HG03159 (cell line): ENCODE measurements at regions not wholly inside any gene's neighbourhood (a gene's known extent, or its start where the extent isn't known, plus 50 kb on each side); places are given as distances from the start of the nearest gene placed in this dataset.

Experiments
- ATAC-seq: cut with Tn5 transposase; IDR thresholded peaks from one replicate; pipeline ENCODE4 v1.9.1; 2021; ENCODE audit warnings: mild to moderate bottlenecking, moderate library complexity; ENCODE audit not compliant: unreplicated experiment

DNA sequence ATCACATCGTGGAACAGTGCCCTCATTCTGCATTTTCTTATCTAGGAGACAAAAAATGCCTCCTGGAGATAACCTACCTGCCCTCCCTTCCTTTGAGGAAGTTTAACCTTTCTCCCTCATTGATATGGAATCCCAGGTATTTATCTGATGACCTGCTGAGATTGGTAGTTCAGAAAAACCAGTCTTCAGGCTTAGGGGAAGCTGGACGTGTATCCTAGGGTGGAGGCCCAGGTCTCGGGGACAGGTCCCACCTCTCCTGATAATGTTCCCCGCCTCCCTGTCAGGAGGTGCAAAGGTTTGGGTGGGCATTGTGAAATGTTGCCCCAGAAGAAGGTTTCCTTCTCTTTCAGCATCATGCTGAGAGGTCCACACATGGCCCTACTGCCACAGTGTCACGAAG is 186.9 kb upstream of the NAV2 start:
- no peak for ATAC-seq

DNA sequence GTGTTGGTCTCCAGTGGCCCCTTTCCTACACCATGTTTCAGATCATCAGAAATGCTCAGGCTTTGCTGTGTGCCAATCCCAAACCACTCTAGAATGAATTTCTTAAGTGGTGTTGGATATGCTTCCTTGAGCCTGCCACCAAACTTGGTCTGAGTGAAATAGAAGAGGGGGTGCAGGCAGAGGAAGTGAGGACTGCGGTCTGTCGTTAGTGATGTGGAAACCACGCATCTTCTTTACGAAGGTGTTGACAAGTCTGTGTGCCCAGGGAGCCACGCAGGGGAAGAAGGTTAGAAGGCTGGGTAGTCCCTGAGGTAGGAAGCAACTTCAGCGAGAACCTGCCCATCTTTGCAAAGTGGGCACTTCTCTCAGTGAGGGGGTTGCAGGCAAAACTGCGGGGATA is 187.4 kb upstream of the NAV2 start:
- no peak for ATAC-seq

DNA sequence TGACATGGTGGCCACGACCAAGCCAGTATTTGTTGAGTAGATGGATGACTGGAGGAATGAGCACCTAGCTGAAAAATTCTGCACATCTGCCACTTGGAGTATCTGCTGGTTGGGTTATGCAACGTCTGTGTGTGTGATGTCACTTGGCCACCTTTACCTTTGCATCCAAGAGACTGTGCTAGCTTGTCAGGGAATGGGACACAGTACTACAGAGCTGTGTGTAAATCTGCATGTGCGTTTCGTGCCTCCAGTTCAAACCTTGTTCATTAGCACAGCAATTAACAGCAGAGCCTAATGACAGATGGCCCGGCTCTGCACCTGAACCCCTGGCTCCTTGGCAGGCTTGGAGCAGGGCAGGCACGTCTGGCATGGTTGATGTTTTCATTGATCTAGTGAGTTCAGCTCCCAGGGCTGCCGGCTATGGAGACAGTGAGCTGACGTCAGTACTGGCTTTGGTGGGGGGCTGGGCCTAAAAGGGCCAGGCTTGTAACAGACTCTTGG is 188.4 kb upstream of the NAV2 start:
- no peak for ATAC-seq

DNA sequence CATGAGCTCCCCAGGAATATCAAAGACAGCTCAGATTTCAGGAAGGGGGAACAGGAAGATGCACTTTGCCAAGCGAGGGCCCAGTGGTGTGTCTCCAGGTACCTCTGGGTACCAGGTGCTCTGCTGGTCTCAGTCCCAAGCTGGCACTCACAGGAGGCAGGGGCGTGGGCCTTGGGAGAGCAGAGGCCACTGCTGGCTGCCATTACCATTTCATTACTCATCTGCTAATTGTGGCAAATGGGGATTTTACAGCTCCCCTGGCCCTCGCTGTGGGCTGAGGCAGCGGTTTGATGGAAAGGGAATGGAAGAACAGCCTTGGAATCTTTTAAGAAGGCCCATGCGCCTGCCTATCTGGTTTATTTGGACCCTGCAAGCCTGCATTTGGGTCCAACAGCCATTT is 192.0 kb upstream of the NAV2 start:
- ATAC-seq: no peak

DNA sequence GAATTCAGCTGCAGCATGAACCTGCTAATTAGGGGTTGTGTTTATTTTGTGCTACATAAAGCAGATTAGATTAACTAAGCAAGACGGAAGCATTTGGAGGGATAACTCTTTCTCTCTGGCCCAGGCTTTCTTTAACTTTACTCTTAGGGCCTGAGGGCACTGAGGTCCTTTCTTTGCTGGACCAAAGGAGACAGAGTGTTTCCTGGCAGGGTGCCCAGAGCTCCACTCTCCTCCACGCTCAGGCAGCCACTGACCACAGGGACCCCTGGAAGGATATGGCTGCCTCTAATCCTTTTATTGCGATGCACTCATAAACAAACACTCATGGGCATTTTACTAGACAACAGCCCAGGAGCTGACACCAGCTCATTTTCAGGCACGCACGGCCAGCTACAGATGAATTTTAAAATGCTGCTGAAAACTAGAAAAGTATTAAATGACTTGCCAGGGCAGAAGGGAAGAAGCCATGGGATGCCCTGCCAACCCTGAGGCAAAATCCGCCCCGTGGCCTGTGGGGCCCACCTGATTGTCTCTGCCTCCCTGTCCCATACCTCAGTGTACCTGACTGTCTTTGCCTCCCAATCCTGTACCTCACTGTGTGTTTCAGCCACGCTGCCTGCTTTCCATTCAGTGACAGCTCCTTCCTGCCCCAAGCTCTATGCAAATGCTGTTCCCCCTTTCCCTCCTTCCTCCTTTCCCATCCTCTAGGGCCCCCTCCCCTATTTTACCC is 192.6 kb upstream of the NAV2 start:
- no peak for ATAC-seq

DNA sequence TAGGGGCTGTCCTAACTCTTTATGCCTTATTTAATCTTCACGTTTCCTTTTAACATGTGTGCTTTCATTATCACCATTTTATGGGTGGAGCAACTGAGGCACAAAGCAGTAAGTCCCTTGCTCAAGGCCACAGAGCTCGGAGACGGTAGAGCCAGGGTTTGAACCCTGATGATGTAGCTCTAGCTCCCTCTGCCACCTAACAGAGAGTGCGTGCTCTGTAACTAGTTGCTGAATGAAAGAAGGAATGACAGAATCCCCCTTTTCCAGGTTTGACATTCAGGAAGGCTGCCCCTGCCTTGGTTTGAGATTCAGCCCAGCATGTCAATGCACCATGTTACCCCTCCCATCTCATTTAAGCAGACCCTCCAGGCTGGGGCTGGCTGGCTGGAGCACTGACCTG is 193.3 kb upstream of the NAV2 start:
- ATAC-seq: no peak

DNA sequence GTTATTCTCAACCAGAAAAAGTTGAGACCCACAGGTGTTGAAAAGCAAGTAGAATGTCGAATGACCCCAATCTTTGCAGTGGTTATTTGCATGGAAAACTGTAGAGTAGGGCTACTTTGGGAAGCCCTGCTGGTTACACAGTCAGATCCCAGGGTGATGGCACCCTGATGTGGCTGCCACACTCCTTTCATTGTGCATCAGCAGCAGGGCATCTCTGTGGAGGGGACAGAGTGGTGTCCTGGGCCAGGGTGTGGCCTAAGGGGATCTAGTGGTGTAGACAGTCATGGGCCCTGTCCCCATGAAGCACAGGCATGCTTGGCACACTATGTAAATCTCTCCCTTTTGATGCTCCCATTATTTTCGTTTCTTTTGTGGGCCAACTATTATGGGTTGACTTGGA is 199.4 kb upstream of the NAV2 start:
- ATAC-seq: no peak

DNA sequence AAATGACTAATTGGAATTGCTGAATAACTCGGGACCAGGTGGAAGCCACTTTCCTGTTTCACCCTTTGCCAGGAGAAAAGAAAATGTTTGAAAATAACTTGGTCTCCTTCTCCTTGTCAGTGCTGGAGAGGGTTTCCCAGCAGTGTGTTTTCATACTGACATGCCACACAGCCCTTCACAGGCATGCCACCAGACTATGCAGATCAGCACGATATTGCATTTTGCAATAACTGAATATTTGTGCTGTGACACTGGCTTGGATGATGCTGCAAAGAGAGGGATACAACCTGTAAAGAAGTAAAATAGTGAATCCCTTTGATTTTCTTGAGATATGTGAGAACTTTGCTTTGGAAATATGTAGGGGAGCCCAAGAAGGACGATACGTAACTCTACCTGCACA is 200.0 kb upstream of the NAV2 start:
- ATAC-seq: no peak

DNA sequence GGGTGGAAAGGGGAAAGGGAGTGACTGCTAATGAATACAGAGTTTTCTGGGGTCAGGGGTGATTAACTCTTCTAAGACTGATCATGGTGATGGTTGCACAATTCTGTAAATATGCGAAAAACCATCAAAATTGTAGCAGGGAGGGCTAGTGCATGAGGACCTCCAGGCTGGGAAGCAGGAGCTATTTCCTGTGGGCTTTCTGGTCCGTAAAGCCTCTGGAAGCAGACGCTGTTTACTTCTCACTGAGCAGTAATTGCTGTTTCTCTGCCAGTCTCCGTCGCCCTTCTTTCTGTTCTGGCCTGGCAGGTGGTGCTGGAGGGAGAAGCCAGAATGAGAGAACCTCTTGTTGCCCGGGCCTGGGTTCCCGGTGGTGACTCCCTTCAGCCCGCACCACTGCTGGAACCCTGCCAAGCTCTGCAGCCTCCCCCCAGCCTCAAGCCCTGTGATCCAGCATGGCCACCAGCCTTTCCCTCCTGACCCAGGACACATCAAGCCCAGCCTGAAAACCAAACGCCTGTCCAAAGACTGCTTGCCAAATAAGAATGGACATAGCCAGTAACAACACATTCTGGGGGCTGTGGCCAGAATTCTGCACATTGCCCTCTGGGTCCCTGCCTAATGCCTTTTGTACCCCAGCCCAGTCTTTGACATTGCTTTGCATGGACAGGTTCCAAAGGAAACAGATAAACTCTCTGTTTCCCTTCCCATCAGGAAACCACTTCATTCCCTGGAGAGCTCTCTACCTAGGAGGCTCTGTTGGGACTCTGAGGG is 201.0 kb upstream of the NAV2 start:
- no peak for ATAC-seq

DNA sequence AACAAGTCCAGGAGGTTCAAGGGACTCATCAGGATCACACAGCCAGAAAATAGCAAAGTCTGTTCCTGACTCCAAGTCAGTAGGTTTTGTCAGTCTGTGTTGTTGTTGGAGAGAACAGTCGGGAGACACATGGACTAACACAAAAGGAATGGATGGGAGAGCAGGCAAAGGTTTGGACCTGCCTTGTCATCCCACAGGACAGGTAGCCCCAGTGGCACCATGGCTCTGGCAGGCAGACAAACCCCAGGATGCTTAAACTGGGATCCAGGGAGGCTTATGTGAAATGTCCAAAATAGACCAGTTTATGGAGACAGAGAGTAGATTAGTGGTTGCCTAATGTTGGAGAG is 201.6 kb upstream of the NAV2 start:
- no peak for ATAC-seq

DNA sequence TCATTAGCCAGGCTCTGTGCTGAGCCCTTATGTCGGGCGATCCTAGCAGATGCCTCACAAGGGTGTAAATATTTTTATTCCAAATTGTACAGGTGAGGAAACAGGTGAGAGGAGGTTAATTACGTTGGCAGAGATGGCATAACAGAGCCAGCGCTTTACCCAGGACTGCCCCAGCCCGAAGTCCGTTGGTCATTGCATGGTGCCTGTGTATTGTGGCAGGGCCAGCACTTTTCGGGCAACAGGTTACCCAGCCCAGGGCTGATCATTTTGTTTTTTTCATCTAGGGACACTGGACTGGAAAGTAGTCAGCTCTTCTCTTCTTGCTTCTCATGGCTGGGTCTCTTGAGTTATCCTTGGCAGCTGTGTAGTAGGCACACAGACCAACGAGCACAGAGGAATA is 202.2 kb upstream of the NAV2 start:
- ATAC-seq: no peak

DNA sequence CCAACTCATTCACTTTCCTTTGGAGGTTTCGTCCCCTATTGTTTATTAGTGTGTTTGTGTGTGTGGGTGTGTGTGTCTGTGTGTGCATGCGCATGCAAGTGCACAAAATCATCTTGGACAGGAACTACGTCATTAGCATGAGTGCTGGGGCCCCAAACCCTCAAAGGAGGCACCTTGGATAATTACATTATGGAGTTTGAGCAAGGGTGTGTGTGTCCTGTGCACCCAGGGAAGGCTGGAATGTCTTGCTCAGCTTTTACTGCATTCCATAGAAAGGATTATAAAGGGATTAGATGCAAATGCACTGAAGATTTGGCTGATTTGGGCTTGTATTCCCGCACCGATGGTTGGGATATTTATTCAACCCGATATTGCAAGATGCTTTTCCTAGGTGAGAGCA is 203.4 kb upstream of the NAV2 start:
- no peak for ATAC-seq

DNA sequence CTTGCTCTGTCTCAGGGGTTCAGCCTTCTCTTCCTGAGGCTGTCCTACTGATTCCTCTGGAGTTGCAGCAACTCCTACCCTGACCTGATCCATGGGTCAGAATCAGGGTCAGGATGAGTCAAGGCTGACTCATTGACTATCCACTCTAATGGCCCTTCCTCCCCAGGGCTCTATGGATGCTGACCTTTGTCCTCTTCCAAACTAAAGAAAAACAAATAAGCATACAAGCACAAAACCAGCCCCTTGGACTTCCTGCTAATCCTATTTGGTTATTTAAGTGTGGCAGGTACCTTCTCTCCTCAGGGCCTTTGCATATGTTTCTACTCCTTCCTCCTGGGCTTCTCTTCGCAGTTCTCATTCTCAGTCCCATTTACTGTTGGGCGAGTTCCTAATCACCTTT is 204.5 kb upstream of the NAV2 start:
- no peak for ATAC-seq

DNA sequence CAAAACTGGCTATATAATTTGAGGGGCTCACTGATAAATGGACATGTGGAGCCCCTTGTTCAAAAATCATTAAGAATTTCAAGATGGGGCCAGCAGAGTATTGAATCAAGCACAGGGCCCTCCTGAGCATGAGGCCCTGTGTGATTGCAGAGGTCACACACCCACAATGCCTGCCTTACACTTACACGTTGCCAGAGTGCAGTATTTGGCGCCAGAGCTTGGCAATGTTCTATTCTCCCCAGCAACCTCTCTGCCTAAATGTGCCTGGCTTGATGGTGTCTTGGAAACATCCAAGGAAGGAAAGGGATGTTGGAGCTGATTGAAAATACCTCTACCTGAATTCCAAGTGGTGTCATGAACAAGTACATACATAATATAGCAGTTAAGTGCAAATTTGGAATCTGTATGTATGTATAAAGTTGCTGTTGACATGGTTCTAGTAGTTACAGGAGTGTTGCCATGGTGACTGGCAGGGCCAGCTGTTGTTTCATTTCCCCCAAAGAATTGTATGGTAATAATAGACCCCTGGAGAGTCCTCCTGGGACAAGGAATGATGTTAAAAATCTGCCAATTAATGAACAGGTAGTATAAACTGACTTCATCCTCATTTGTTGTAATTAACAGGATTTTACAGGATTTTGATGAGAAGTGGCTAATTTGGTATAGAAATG is 205.7 kb upstream of the NAV2 start:
- no peak for ATAC-seq

DNA sequence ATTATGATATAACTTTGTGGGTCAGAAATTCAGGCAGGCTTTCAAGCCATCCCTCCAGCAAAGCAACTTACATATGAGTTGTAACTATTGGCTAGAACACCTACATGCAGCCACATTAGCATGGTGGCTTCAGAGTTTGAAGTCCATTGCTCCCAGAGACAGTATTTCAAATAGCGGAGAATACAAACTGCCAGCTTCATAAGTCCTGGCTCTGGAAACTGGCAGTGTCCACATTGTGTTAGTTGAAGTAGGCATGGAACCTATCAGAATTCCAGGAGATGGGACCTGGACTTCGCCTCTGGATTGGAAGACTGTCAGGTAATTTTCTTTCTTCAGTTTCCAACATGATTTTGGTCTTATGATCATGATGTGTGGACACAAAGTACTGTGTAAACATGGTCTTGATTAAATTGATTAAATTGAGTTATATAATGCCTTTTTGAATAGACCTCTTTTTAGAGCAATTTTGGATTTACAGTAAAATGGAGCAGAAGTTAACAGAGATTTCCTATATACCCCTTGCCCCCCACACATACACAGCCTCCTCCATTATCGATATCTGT is 209.9 kb upstream of the NAV2 start:
- no peak for ATAC-seq

DNA sequence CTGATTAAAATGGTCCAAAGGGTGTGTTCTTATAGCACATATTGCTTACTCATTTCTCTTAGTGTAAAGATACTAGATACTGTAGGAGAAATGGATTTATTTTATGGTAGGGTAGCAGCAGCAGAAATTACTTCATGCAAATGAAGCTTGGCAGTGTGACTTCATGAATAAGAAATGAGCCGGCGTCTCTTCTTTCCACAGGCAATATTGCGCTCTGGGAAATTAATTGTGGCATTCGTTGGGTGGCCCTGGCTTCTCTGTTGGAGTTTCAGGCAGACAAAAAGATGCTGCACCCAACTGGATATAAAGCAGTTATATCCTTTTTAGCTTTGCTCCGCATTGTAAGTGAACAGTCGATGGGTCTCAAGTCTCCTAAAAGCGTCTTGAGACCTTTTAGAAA is 211.0 kb upstream of the NAV2 start:
- ATAC-seq: no peak

DNA sequence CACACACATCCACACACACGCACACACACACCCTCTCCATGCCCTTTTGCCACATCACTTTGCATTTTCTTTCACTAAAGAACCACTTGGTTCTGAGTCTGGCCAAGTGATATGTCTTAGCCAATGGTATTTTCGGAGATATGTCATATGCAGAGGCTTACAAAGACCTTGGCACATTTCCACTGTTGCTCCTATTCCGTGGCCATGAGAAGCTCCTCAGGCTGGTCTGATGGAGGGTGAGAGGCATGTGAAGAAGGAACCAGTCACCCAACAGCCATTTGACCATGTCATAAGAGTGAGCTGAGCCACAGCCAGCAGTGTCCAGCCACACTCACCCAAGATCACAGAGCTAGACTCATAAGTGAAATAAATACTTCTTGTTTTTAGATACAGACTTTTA is 212.6 kb upstream of the NAV2 start:
- no peak for ATAC-seq

DNA sequence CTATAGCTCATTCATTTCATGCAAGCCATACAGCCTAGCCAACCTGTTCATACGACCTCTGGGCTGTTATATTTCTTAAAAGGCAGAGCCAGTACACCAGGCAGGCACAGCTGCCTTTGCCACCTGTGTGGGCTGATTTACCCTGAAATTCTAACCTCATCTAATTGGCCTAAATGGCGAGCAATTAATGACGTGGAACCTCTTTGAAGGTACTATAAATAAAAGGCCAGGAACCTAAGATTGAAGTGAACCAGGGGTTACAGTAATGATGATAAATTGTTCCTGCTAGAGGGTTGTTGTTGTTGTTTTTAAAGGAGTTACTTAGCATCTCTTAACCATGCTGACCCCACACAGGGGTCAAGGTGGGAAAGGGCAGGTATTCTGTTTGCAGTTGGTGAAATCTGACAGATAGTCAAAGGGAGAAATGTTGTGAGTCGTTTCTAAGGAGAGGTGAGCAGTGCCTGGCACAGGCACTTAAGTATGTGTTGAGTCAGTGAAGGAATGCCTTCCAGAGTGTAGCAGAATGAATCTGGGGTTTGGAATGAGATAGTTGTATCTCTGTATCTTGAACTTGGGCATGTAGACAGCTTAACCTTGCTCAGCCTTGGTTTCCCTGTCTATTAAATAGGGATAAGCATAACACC is 213.5 kb upstream of the NAV2 start:
- no peak for ATAC-seq

DNA sequence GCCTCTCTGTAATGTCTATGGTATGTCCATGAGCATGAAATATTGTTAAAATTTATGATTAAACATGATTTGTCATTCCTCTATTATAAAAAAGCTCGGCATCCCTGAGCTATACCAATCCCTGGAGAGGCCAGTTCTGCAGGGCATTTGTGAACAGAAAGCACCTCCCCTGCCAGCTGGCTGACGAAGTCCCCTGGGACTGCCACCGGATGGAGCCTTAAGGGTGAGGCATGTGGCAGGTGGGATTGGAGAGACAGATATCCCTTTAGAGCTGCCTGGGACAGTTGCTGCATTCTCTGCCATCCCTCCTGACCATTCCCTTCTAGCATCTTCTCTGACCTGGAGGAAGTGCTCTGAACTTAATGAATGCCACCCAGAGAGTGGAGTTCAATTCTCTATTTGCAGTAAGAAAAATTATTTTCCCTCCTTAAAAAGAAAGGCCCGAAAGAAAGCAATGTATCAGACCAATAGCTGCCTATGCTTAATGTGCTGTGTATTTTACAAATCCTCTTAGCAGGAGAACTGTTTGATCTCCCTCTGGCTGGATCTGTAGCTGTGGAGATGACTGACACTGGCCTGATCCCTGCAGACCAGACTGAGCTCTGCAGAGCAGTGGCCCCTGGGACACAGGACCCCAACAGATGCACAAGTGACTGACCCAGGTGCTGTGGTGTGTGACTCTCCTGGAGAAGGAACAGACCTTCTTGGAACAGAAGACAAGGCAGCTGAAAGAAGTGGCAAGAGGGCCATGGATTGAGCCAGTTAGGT is 219.0 kb upstream of the NAV2 start:
- ATAC-seq: no peak

DNA sequence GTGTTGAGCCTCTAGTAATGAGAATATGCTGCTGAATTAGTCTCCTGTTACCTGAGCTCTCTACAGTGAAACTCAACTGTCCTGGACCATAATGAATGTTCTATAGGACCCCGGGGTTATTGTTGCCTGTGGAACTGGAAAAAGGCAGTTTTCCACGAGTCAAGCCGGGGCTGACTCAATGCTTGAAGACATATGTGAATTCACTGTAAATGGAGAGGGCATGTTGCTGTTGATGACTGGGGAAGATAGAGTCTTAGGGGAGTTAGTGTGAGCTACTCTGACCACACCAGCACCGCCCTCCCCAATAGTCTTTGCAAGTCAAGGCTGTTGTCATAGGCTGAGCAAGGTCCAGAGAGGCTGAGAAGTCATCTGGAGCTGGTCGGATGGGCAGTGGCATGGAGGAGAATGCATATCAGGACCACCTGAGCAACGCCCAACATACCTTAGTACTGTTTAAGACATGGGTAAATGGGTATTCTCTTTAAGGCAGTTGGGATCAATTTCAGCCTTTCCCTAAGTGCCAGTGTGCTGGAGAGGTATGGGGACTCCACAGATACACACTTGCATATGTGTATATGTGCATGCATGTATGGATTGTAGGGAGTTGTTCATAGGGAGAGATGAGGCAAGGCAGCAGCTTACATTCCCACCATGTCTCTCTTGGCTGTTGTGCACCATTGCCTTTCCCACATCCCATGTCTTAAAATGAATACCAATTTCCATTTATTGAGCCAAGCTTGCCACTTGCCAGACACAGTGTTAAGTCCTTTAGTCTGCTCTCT is 230.1 kb upstream of the NAV2 start:
- no peak for ATAC-seq
